SK-N-SH (cell line): ENCODE measurements at regions not wholly inside any gene's neighbourhood (a gene's known extent, or its start where the extent isn't known, plus 50 kb on each side); places are given as distances from the start of the nearest gene placed in this dataset.

Experiments used
- CTCF ChIA-PET: fragments of 300-600, 350-600 bp; formaldehyde crosslinking; extraction: SDS; loops from one replicate; lab custom pipeline; 2021; lab: Yijun Ruan, JAX
- POLR2A ChIA-PET: fragments of 350-600 bp; sonication (Branson Sonifier 250); formaldehyde crosslinking; extraction: SDS; loops from one replicate; lab custom pipeline; 2020; ENCODE audit warnings: antibody characterized with exemption, inconsistent platforms; lab: Yijun Ruan, JAX
- DNase-seq: peaks from one replicate; pipeline ENCODE4 v3.0.0; 2012
- H2AFZ ChIP-seq: fragments of 200-600 bp; sonication (generic); 2 replicates; pipeline ENCODE4 v1.8.1; 2016; ENCODE audit warnings: antibody characterized with exemption, mild to moderate bottlenecking, low read depth
- H3F3A ChIP-seq: fragments of 200-600 bp; sonication (generic); replicated peaks from 2 replicates; pipeline ENCODE3; 2016; ENCODE audit warnings: antibody characterized with exemption, mild to moderate bottlenecking; ENCODE audit not compliant: insufficient read depth
- H3K27ac ChIP-seq, 2 experiments: fragments of 200-500 bp in 1 of 2; fragments of 200-600 bp in 1 of 2; sonication (Bioruptor generic) in 1 of 2; sonication (generic), shearing (Covaris generic) in 1 of 2; 2 replicates each; pipeline versions ENCODE4 v1.5.1 to v1.6.1; 2014 to 2016; ENCODE audit warnings: low read depth in 2 of 2, inconsistent platforms in 1 of 2, low read length in 1 of 2, mild to moderate bottlenecking in 1 of 2, mixed read lengths in 1 of 2
- H3K27me3 ChIP-seq: fragments of 200-600 bp; sonication (generic), shearing (Covaris generic); 2 replicates; pipeline ENCODE4 v1.6.1; 2016; ENCODE audit warnings: mixed run types; ENCODE audit not compliant: insufficient read depth
- H3K36me3 ChIP-seq, 2 experiments: fragments of 200-500 bp in 1 of 2; fragments of 200-600 bp in 1 of 2; sonication (Bioruptor generic) in 1 of 2; sonication (generic) in 1 of 2; replicated peaks in 1 of 2; 2 replicates each; pipeline versions ENCODE3 to v1.5.1; 2014 to 2016; ENCODE audit warnings: low read length in 1 of 2, mild to moderate bottlenecking in 1 of 2; ENCODE audit not compliant: insufficient read depth in 2 of 2, control insufficient read depth in 1 of 2
- H3K4me1 ChIP-seq, 2 experiments: fragments of 200-500 bp in 1 of 2; fragments of 200-600 bp in 1 of 2; sonication (Bioruptor generic) in 1 of 2; sonication (generic), shearing (Covaris generic) in 1 of 2; 2 replicates each; pipeline versions ENCODE4 v1.5.1 to v1.6.1; 2014 to 2016; ENCODE audit warnings: low read depth in 1 of 2, low read length in 1 of 2, mixed run types in 1 of 2; ENCODE audit not compliant: insufficient read depth in 2 of 2, control insufficient read depth in 1 of 2
- H3K4me2 ChIP-seq: fragments of 200-600 bp; sonication (generic), shearing (Covaris generic); 2 replicates; pipeline ENCODE4 v1.6.1; 2017; ENCODE audit warnings: mixed run types
- H3K4me3 ChIP-seq, 2 experiments: fragments of 200-500 bp in 1 of 2; fragments of 200-600 bp in 1 of 2; sonication (Bioruptor generic) in 1 of 2; sonication (generic), shearing (Covaris generic) in 1 of 2; 2 replicates each; pipeline versions ENCODE4 v1.5.1 to v1.8.1; 2014 to 2016; ENCODE audit warnings: low read depth in 2 of 2, inconsistent platforms in 1 of 2, low read length in 1 of 2, mild to moderate bottlenecking in 1 of 2, mixed read lengths in 1 of 2, moderate library complexity in 1 of 2
- H3K79me2 ChIP-seq: fragments of 200-600 bp; sonication (generic); 2 replicates; pipeline ENCODE4 v1.8.1; 2017; ENCODE audit warnings: mild to moderate bottlenecking; ENCODE audit not compliant: insufficient read depth
- H3K9ac ChIP-seq: fragments of 200-600 bp; sonication (generic); 2 replicates; pipeline ENCODE4 v1.6.1; 2017; ENCODE audit warnings: mixed run types
- H3K9me2 ChIP-seq: fragments of 200-600 bp; sonication (generic); 2 replicates; pipeline ENCODE4 v1.6.1; 2017; ENCODE audit warnings: mixed run types
- H3K9me3 ChIP-seq: fragments of 200-600 bp; sonication (generic); 2 replicates; pipeline ENCODE4 v1.6.1; 2017; ENCODE audit warnings: mixed run types, mild to moderate bottlenecking, moderate library complexity
- H4K20me1 ChIP-seq: fragments of 200-600 bp; sonication (generic); 2 replicates; pipeline ENCODE4 v1.6.1; 2017; ENCODE audit warnings: mild to moderate bottlenecking, mixed run types; ENCODE audit not compliant: insufficient read depth
- CTCF ChIP-seq: fragments of 200-600 bp; sonication (generic); IDR thresholded peaks from 2 replicates; pipeline ENCODE4 v1.6.1; 2017; ENCODE audit warnings: antibody characterized with exemption, mild to moderate bottlenecking, moderate library complexity
- EP300 ChIP-seq, 2 experiments: IDR thresholded peaks; 2 replicates each; pipeline versions ENCODE4 v1.4.0 to v1.6.1; 2012; ENCODE audit warnings: borderline replicate concordance in 1 of 2, low read depth in 1 of 2, low read length in 1 of 2
- FOSL2 ChIP-seq: IDR thresholded peaks from 2 replicates; pipeline ENCODE4 v1.4.0; 2012; ENCODE audit warnings: low read depth, mild to moderate bottlenecking, moderate library complexity, borderline replicate concordance
- FOXM1 ChIP-seq: IDR thresholded peaks from 2 replicates; pipeline ENCODE4 v1.4.0; 2012; ENCODE audit warnings: low read depth, mild to moderate bottlenecking
- MEF2A ChIP-seq: IDR thresholded peaks from 2 replicates; pipeline ENCODE4 v1.4.0; 2012; ENCODE audit warnings: low read depth, borderline replicate concordance
- SIN3A ChIP-seq: IDR thresholded peaks from 2 replicates; pipeline ENCODE4 v1.6.1; 2012; ENCODE audit warnings: low read depth, mild to moderate bottlenecking, low read length, moderate library complexity, borderline replicate concordance
- USF1 ChIP-seq: IDR thresholded peaks from 2 replicates; pipeline ENCODE4 v1.4.0; 2012; ENCODE audit warnings: low read depth, borderline replicate concordance
- WGBS: methylation state at CpG from one replicate; pipeline ENCODE4 v1.1.6; 2017; ENCODE audit warnings: low lambda C conversion rate; 5-methylcytosine and 5-hydroxymethylcytosine counted together
- TF ChIP-seq, protein P1 (sequence below): IDR thresholded peaks from 2 replicates; pipeline ENCODE4 v1.6.1; 2012; ENCODE audit warnings: mild to moderate bottlenecking, low read depth, low read length, moderate library complexity
- TF ChIP-seq, protein P2 (sequence below): fragments of 150-350 bp; IDR thresholded peaks from 2 replicates; pipeline ENCODE4 v1.6.1; 2016; ENCODE audit warnings: mild to moderate bottlenecking, low read depth, low read length

DNA sequence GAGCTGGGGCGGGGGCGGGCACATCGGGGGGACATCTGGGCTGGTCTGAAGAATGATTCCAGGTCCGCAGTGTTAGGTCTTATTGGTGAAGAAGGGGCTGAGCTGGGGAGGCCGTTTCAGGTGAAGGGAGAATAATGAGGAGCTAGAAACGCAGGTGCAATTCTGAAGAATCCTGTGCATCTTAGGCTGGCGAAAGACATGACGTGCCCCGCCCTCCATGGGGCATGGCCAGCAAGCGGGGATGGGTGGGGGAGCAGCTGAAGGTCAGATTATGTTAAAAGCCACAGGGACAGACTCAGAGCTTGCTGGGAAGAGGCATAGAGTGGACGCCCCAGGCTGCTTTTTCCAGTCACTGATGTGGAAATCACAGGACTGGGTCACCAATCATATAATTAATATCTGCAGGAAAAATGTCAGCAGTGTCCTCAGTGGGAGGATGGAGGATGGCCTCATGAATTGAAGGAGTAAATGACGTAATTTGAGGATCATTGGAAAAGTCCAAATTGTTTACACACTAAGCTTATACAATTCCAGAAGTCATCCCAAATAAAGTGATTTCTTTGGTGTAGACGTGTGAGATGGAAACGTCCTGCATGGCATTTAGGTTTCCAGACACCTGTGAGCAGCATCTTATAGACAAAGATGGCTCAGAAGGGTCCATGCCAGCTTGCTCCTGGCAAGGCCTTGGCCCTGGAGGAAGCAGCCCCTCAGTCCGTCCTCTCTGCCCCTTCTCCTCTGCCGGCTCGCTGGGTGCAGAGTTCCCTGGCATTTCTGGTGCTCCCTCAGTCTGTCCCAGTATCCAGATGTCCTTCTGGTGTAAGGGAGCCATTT, 109.6 kb upstream of the FRMD1 start:
- Histone ChIP-seq H3K4me2 (no peak overlapping the region), H3K9me3 (no peaks in the 10 kb centered on the region), H3K9me2 (no peaks in the 10 kb centered on the region), H2AFZ (no peak overlapping the region), H3K4me1 (no peaks in the 10 kb centered on the region; a peak in 1 of 4 replicates), H3K79me2 (no peaks in the 10 kb centered on the region), H4K20me1 (no peaks in the 10 kb centered on the region), H3K9ac (no peak overlapping the region), H3K27ac (no peak overlapping the region), H3F3A (no peaks in the 10 kb centered on the region), H3K27me3 (no peaks in the 10 kb centered on the region), H3K4me3 (no peak overlapping the region), H3K36me3 (no peaks in the 10 kb centered on the region)
- TF ChIP-seq CTCF, result no peak
- no peak for TF ChIP-seq FOSL2
- TF ChIP-seq SIN3A, result no peak
- TF ChIP-seq, protein P1, sequence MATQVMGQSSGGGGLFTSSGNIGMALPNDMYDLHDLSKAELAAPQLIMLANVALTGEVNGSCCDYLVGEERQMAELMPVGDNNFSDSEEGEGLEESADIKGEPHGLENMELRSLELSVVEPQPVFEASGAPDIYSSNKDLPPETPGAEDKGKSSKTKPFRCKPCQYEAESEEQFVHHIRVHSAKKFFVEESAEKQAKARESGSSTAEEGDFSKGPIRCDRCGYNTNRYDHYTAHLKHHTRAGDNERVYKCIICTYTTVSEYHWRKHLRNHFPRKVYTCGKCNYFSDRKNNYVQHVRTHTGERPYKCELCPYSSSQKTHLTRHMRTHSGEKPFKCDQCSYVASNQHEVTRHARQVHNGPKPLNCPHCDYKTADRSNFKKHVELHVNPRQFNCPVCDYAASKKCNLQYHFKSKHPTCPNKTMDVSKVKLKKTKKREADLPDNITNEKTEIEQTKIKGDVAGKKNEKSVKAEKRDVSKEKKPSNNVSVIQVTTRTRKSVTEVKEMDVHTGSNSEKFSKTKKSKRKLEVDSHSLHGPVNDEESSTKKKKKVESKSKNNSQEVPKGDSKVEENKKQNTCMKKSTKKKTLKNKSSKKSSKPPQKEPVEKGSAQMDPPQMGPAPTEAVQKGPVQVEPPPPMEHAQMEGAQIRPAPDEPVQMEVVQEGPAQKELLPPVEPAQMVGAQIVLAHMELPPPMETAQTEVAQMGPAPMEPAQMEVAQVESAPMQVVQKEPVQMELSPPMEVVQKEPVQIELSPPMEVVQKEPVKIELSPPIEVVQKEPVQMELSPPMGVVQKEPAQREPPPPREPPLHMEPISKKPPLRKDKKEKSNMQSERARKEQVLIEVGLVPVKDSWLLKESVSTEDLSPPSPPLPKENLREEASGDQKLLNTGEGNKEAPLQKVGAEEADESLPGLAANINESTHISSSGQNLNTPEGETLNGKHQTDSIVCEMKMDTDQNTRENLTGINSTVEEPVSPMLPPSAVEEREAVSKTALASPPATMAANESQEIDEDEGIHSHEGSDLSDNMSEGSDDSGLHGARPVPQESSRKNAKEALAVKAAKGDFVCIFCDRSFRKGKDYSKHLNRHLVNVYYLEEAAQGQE, result no peak
- TF ChIP-seq, protein P2, sequence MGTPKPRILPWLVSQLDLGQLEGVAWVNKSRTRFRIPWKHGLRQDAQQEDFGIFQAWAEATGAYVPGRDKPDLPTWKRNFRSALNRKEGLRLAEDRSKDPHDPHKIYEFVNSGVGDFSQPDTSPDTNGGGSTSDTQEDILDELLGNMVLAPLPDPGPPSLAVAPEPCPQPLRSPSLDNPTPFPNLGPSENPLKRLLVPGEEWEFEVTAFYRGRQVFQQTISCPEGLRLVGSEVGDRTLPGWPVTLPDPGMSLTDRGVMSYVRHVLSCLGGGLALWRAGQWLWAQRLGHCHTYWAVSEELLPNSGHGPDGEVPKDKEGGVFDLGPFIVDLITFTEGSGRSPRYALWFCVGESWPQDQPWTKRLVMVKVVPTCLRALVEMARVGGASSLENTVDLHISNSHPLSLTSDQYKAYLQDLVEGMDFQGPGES, result no peak
- no peak for TF ChIP-seq FOXM1
- no peak for TF ChIP-seq USF1
- TF ChIP-seq EP300 (IDR thresholded peaks at IDR 0.05; ENCODE audit: borderline replicate concordance in 1 of 2, low read depth in 1 of 2, low read length in 1 of 2), result no peak
- no peak for TF ChIP-seq MEF2A
- 38% methylated on average over 17 of the region's 17 CpGs for WGBS
- CTCF ChIA-PET, result interaction anchor here (0.6 to 1.0 kb wide), 2 partner anchors 10 to 173 kb away, joined by 3 read pairs; no protein-coding TSS in a partner anchor
- no peak for DNase-seq
- POLR2A ChIA-PET, result no interaction called here
